ENCODE measurements at regions not wholly inside any gene's neighbourhood (a gene's known extent, or its start where the extent isn't known, plus 50 kb on each side); places are given as distances from the start of the nearest gene placed in this dataset.

DNA sequence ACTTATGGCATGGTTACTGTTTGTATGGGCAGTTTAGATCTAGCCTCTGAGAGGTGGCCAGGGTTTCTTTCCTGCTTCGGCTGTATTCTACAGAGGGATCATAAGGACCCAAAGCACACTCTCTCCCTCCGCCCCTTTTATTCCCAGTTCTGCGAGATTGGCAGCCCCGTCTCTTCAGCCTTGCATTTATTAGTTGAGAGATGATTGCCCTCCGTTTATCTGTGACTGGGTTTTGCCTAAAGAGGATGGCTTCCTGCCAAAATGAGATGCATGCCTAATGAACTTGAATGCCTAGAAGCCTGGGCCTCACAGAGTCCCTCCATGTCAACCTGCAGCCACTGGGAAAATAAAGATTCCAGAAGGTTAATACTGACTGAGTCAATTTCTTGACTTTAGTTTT is 97.1 kb upstream of the CHL1 start:
- TF ChIP-seq, protein P1, sequence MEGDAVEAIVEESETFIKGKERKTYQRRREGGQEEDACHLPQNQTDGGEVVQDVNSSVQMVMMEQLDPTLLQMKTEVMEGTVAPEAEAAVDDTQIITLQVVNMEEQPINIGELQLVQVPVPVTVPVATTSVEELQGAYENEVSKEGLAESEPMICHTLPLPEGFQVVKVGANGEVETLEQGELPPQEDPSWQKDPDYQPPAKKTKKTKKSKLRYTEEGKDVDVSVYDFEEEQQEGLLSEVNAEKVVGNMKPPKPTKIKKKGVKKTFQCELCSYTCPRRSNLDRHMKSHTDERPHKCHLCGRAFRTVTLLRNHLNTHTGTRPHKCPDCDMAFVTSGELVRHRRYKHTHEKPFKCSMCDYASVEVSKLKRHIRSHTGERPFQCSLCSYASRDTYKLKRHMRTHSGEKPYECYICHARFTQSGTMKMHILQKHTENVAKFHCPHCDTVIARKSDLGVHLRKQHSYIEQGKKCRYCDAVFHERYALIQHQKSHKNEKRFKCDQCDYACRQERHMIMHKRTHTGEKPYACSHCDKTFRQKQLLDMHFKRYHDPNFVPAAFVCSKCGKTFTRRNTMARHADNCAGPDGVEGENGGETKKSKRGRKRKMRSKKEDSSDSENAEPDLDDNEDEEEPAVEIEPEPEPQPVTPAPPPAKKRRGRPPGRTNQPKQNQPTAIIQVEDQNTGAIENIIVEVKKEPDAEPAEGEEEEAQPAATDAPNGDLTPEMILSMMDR (conservative IDR thresholded peaks at IDR 0.05; ENCODE audit: low read depth, low read length): no peak
- no peak for TF ChIP-seq EZH2 (IDR thresholded peaks at IDR 0.05; ENCODE audit: low read length, unreplicated experiment)
